GM23338 (cell line): ENCODE measurements at regions not wholly inside any gene's neighbourhood (a gene's known extent, or its start where the extent isn't known, plus 50 kb on each side); places are given as distances from the start of the nearest gene placed in this dataset.

Source experiments
- ATAC-seq: fragments of 200-7000 bp; cut with Tn5 transposase; 3 replicates; pipeline ENCODE4 v1.9.1; 2020
- DNase-seq: peaks from one replicate; pipeline ENCODE4 v3.0.0-alpha.2; 2015; ENCODE audit warnings: low spot score
- H2AFZ ChIP-seq: fragments of 200-600 bp; sonication (generic); 2 replicates; pipeline ENCODE4 v1.8.0; 2016; ENCODE audit warnings: antibody characterized with exemption, mild to moderate bottlenecking, moderate library complexity
- H3F3A ChIP-seq: fragments of 200-600 bp; sonication (generic); replicated peaks from 2 replicates; pipeline ENCODE4 v1.8.0; 2017; ENCODE audit warnings: antibody characterized with exemption, mixed run types, low read depth
- H3K27ac ChIP-seq: fragments of 200-600 bp; sonication (generic); 2 replicates; pipeline ENCODE4 v1.6.1; 2016; ENCODE audit warnings: low read depth
- H3K27me3 ChIP-seq: fragments of 200-600 bp; sonication (generic); 2 replicates; pipeline ENCODE4 v1.8.0; 2016; ENCODE audit warnings: mild to moderate bottlenecking, mixed run types, moderate library complexity; ENCODE audit not compliant: insufficient read depth
- H3K36me3 ChIP-seq: fragments of 200-600 bp; sonication (generic); 2 replicates; pipeline ENCODE4 v1.8.0; 2016; ENCODE audit warnings: mild to moderate bottlenecking; ENCODE audit not compliant: insufficient read depth
- H3K4me1 ChIP-seq: fragments of 200-600 bp; sonication (generic); 2 replicates; pipeline ENCODE4 v1.8.0; 2016; ENCODE audit warnings: mild to moderate bottlenecking, moderate library complexity; ENCODE audit not compliant: insufficient read depth
- H3K4me2 ChIP-seq: fragments of 200-600 bp; sonication (generic); 2 replicates; pipeline ENCODE4 v1.7.1; 2017; ENCODE audit warnings: mixed run types
- H3K4me3 ChIP-seq: fragments of 200-600 bp; sonication (generic); 2 replicates; pipeline ENCODE4 v1.6.1; 2016; ENCODE audit warnings: mixed run types
- H3K79me2 ChIP-seq: fragments of 200-600 bp; sonication (generic); replicated peaks from 2 replicates; pipeline ENCODE4 v1.8.0; 2017; ENCODE audit warnings: mild to moderate bottlenecking; ENCODE audit not compliant: insufficient read depth
- H3K9me2 ChIP-seq: fragments of 200-600 bp; sonication (generic); 2 replicates; pipeline ENCODE4 v1.8.0; 2017; ENCODE audit not compliant: insufficient read depth
- H4K20me1 ChIP-seq: fragments of 200-600 bp; sonication (generic); replicated peaks from 2 replicates; pipeline ENCODE4 v1.8.0; 2017; ENCODE audit warnings: mild to moderate bottlenecking; ENCODE audit not compliant: insufficient read depth
- H3K27ac Mint-ChIP-seq: 2 replicates; pipeline ENCODE4 v1.8.0; 2020; ENCODE audit warnings: inconsistent platforms, mild to moderate bottlenecking, moderate library complexity, mixed read lengths
- H3K27me3 Mint-ChIP-seq: 3 replicates; pipeline ENCODE4 v1.8.0; 2022; ENCODE audit warnings: low read depth, mild to moderate bottlenecking, moderate library complexity, mixed read lengths, inconsistent platforms; ENCODE audit not compliant: insufficient read depth, poor library complexity
- H3K36me3 Mint-ChIP-seq: 3 replicates; pipeline ENCODE4 v1.8.0; 2021; ENCODE audit warnings: low read depth, mild to moderate bottlenecking, inconsistent platforms, moderate library complexity, mixed read lengths
- H3K4me1 Mint-ChIP-seq: 3 replicates; pipeline ENCODE4 v1.8.0; 2020; ENCODE audit warnings: mild to moderate bottlenecking, inconsistent platforms, mixed read lengths
- H3K4me3 Mint-ChIP-seq: 3 replicates; pipeline ENCODE4 v1.8.0; 2021; ENCODE audit warnings: moderate library complexity, mild to moderate bottlenecking, inconsistent platforms, mixed read lengths
- H3K9me3 Mint-ChIP-seq: 3 replicates; pipeline ENCODE4 v1.8.0; 2020; ENCODE audit warnings: moderate library complexity, mild to moderate bottlenecking, inconsistent platforms, mixed read lengths
- CREB1 ChIP-seq: fragments of 250-450 bp; sonication (Bioruptor Pico); IDR thresholded peaks from 2 replicates; pipeline ENCODE4 v1.5.0; 2020; ENCODE audit warnings: low read depth, mild to moderate bottlenecking, moderate library complexity
- EZH2 ChIP-seq: fragments of 200-600 bp; sonication (generic); IDR thresholded peaks from one replicate; pipeline ENCODE4 v1.8.0; 2017; ENCODE audit warnings: antibody characterized with exemption, mild to moderate bottlenecking, low read depth; ENCODE audit not compliant: unreplicated experiment
- ZNF114 ChIP-seq: fragments of 250-450 bp; sonication (Bioruptor Pico); IDR thresholded peaks from 2 replicates; pipeline ENCODE4 v1.5.0; 2020; ENCODE audit warnings: mild to moderate bottlenecking, moderate library complexity
- ZNF331 ChIP-seq: fragments of 250-450 bp; sonication (Bioruptor Pico); IDR thresholded peaks from 2 replicates; pipeline ENCODE4 v1.5.0; 2020; ENCODE audit warnings: low read depth, mild to moderate bottlenecking, moderate library complexity
- TF ChIP-seq, protein P1 (sequence below): fragments of 250-450 bp; sonication (Bioruptor Pico); IDR thresholded peaks from 2 replicates; pipeline ENCODE4 v1.5.0; 2020; ENCODE audit warnings: mild to moderate bottlenecking, moderate library complexity

DNA sequence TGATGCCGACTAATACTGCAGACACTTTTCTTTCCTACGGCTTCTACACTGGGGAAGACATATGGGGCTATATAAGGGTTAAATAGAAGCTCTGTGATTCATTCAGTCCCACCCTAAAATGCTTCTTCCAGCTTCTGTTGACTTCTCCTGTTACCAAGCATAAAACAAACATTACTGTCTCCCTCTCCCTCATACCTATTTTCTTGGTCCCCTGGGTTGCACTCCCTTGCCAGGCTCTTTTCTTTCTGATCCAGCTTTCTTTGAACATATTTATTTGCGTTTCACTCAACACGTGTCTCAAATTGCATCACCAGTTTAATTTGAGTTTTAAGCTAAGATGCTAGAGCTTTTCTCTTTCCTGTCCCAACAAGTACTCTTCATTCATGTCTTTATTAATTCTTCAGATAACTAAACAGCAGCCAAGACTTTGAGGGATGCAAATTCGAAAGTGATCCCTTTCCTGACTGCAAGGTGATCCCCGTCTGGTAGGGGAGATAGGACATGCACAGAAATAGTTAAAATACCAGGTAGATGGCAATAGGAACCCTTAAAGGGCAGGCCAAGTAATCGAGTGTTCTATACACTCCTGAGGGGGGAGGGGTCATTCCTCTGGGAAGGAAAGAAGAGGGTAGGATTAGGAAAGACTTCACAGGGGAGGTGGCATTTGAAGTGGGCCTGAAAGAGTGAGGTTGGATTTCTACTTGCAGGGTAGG lies 198.6 kb upstream of the BCL6 start (continued):
- TF ChIP-seq, protein P1, sequence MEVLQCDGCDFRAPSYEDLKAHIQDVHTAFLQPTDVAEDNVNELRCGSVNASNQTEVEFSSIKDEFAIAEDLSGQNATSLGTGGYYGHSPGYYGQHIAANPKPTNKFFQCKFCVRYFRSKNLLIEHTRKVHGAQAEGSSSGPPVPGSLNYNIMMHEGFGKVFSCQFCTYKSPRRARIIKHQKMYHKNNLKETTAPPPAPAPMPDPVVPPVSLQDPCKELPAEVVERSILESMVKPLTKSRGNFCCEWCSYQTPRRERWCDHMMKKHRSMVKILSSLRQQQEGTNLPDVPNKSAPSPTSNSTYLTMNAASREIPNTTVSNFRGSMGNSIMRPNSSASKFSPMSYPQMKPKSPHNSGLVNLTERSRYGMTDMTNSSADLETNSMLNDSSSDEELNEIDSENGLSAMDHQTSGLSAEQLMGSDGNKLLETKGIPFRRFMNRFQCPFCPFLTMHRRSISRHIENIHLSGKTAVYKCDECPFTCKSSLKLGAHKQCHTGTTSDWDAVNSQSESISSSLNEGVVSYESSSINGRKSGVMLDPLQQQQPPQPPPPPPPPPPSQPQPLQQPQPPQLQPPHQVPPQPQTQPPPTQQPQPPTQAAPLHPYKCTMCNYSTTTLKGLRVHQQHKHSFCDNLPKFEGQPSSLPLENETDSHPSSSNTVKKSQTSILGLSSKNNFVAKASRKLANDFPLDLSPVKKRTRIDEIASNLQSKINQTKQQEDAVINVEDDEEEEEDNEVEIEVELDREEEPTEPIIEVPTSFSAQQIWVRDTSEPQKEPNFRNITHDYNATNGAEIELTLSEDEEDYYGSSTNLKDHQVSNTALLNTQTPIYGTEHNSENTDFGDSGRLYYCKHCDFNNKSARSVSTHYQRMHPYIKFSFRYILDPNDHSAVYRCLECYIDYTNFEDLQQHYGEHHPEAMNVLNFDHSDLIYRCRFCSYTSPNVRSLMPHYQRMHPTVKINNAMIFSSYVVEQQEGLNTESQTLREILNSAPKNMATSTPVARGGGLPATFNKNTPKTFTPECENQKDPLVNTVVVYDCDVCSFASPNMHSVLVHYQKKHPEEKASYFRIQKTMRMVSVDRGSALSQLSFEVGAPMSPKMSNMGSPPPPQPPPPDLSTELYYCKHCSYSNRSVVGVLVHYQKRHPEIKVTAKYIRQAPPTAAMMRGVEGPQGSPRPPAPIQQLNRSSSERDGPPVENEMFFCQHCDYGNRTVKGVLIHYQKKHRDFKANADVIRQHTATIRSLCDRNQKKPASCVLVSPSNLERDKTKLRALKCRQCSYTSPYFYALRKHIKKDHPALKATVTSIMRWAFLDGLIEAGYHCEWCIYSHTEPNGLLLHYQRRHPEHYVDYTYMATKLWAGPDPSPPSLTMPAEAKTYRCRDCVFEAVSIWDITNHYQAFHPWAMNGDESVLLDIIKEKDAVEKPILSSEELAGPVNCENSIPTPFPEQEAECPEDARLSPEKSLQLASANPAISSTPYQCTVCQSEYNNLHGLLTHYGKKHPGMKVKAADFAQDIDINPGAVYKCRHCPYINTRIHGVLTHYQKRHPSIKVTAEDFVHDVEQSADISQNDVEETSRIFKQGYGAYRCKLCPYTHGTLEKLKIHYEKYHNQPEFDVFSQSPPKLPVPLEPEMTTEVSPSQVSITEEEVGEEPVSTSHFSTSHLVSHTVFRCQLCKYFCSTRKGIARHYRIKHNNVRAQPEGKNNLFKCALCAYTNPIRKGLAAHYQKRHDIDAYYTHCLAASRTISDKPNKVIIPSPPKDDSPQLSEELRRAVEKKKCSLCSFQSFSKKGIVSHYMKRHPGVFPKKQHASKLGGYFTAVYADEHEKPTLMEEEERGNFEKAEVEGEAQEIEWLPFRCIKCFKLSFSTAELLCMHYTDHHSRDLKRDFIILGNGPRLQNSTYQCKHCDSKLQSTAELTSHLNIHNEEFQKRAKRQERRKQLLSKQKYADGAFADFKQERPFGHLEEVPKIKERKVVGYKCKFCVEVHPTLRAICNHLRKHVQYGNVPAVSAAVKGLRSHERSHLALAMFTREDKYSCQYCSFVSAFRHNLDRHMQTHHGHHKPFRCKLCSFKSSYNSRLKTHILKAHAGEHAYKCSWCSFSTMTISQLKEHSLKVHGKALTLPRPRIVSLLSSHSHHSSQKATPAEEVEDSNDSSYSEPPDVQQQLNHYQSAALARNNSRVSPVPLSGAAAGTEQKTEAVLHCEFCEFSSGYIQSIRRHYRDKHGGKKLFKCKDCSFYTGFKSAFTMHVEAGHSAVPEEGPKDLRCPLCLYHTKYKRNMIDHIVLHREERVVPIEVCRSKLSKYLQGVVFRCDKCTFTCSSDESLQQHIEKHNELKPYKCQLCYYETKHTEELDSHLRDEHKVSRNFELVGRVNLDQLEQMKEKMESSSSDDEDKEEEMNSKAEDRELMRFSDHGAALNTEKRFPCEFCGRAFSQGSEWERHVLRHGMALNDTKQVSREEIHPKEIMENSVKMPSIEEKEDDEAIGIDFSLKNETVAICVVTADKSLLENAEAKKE (CRISPR knock-in tag), result no peak
- TF ChIP-seq CREB1 (no peak), ZNF114 (no peak), ZNF331 (no peak), EZH2 (no peak)

DNA sequence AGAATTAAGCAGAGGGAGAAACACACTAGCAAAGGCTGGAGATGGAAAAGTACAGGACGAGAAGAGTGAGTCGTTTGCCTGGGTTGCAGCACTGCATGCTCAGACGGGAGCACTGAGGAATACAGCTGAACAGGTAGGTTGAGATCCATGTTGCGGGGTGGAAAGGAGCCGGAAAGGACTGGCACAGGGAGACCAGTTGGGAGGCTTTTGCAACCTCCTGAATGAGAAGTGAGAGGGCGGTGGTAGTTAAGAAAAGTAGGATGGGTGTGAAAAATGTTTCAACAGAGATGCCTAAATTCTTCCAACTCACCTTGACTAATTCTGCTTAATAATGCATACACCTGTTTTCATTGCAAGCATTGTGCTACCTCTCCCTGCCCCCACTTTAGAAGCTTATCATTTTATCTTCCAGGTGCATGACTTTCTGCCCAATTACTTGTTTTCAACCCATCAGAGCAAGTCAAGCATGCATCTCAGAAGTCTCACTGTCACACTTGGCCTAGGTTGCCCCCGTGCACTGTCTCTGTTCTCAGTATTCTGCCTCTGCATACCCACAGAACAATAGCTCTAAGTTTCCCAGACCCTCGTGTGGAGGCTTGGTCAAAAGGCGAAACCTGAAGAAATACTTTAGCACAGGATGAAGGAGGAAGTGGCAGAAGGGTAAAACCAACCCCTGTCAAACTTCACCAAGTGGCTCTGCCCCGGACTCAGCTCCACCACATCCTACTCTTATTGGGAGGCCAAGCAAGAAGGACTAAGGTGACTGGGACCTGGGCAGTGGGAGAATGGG lies 199.3 kb upstream of the BCL6 start:
- Histone ChIP-seq H3K4me3 (no peak overlapping the region), H3K4me1 (peaks cover 8% of the 10 kb centered on the region), H2AFZ (peak overlapping the region; percentile 69), H3K79me2 (no peaks in the 10 kb centered on the region), H3K27me3 (no peaks in the 10 kb centered on the region), H3K27ac (no peak overlapping the region), H3K9me2 (no peaks in the 10 kb centered on the region), H3K4me2 (no peak overlapping the region), H4K20me1 (no peaks in the 10 kb centered on the region), H3K36me3 (no peaks in the 10 kb centered on the region), H3F3A (no peaks in the 10 kb centered on the region)
- H3K27ac Mint-ChIP-seq, result no peak overlapping the region
- H3K27me3 Mint-ChIP-seq, result peaks cover 4% of the 10 kb centered on the region
- no peaks in the 10 kb centered on the region for H3K9me3 Mint-ChIP-seq
- no peaks in the 10 kb centered on the region; the same call in 2 of the 3 replicates for H3K4me1 Mint-ChIP-seq
- no peak for DNase-seq
- H3K36me3 Mint-ChIP-seq, result no peaks in the 10 kb centered on the region
- no peak overlapping the region for H3K4me3 Mint-ChIP-seq
- no peak for ATAC-seq
- TF ChIP-seq ZNF114 (no peak), EZH2 (no peak)
- TF ChIP-seq, protein P1 (CRISPR knock-in tag), result no peak
